ENCODE measurements at regions not wholly inside any gene's neighbourhood (a gene's known extent, or its start where the extent isn't known, plus 50 kb on each side); places are given as distances from the start of the nearest gene placed in this dataset.

DNA sequence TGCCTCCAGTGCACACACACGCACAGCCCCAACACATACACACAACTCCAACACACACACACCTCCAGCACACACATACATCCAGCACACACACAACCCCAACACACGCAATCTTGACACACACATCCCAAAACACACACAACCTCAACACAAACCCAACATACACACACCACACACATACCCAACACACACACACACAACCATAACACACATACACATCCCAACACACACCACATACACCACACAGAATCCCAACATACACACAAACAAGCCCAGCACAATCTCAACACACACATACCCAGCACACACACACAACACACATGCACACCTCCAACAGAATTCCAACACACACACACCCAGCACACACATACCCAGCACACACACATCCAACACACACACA is 301.1 kb downstream of the ABCC12 start:
- DNase-seq (ENCODE audit: low spot score), result no peak
- TF ChIP-seq, protein P1, sequence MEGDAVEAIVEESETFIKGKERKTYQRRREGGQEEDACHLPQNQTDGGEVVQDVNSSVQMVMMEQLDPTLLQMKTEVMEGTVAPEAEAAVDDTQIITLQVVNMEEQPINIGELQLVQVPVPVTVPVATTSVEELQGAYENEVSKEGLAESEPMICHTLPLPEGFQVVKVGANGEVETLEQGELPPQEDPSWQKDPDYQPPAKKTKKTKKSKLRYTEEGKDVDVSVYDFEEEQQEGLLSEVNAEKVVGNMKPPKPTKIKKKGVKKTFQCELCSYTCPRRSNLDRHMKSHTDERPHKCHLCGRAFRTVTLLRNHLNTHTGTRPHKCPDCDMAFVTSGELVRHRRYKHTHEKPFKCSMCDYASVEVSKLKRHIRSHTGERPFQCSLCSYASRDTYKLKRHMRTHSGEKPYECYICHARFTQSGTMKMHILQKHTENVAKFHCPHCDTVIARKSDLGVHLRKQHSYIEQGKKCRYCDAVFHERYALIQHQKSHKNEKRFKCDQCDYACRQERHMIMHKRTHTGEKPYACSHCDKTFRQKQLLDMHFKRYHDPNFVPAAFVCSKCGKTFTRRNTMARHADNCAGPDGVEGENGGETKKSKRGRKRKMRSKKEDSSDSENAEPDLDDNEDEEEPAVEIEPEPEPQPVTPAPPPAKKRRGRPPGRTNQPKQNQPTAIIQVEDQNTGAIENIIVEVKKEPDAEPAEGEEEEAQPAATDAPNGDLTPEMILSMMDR (IDR thresholded peaks at IDR 0.05; ENCODE audit: borderline replicate concordance, control extremely low read depth, extremely low read depth, insufficient read depth, missing control alignments), result no peak
- in situ Hi-C loops (cut with MboI; ENCODE audit: low sequenced_read_pairs, unreplicated experiment), result no loop called here

DNA sequence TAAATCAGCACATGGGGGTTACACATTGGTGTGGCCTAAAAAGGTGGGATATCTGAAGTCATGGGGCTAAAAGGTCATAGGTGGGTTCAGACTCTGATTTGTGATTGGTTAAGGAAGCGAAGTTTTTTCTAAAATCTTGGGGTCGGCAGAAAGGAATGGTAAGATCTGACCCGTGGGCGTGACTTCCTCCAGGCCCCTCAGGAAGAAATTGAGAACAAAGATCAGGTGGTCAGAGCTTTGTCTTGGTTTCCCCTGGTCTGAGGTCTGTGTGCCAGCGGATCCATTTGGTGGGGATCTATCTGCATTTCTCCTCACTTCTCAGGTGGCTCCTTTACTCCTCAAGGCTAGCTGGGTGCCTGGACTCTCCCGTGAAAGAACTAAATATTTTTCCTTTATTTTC is 302.8 kb downstream of the ABCC12 start:
- in situ Hi-C loops (cut with MboI; ENCODE audit: low sequenced_read_pairs, unreplicated experiment), result no loop called here
- TF ChIP-seq, protein P1 (IDR thresholded peaks at IDR 0.05; ENCODE audit: borderline replicate concordance, control extremely low read depth, extremely low read depth, insufficient read depth, missing control alignments), result no peak

DNA sequence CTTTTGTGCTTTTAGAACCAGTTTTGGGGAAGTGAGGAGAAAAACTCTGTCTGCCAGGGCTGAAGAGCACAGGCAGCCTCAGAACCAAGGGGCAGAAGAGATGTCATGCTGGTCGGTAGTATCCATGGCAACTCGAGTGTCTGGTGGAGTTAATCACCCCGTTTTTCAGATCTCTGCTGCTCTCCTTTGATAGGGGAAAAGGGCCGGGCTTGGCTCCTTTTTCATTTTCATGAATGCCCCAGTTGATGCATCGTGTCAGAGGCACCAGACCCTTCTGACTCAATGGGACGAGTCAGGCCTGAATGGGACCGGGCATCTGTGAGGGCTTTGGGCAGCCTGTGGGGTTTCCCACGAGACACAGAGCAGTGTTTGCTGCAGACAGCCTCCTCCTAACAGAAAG is 304.6 kb downstream of the ABCC12 start:
- DNase-seq (ENCODE audit: low spot score), result no peak
- TF ChIP-seq, protein P1 (IDR thresholded peaks at IDR 0.05; ENCODE audit: borderline replicate concordance, control extremely low read depth, extremely low read depth, insufficient read depth, missing control alignments), result no peak
- in situ Hi-C loops (cut with MboI; ENCODE audit: low sequenced_read_pairs, unreplicated experiment), result no loop called here

More for the DNA sequence above, 302.8 kb downstream of the ABCC12 start:
- no peak for DNase-seq (ENCODE audit: low spot score)

DNA sequence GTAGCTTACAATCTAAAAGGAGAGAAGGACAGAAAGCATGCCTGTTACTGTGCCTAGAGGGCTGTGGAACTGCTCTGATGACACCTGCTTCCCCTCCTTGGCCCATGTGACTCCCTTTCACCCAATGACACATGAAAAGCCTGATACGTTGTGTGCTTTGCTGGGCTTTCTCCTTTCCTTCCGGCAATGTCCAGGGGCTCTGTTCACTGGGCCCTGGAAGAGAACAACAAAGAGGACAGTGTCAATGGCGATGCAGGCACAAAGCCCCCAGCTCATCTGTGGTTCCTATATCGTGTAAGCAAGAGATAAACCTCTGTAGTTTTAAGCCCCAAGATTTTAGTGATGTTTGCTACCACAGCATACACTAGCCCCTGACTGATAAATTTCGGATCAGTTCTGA is 306.1 kb downstream of the ABCC12 start:
- DNase-seq (ENCODE audit: low spot score), result no peak
- TF ChIP-seq, protein P1 (IDR thresholded peaks at IDR 0.05; ENCODE audit: borderline replicate concordance, control extremely low read depth, extremely low read depth, insufficient read depth, missing control alignments), result no peak
- in situ Hi-C loops (cut with MboI; ENCODE audit: low sequenced_read_pairs, unreplicated experiment), result no loop called here

DNA sequence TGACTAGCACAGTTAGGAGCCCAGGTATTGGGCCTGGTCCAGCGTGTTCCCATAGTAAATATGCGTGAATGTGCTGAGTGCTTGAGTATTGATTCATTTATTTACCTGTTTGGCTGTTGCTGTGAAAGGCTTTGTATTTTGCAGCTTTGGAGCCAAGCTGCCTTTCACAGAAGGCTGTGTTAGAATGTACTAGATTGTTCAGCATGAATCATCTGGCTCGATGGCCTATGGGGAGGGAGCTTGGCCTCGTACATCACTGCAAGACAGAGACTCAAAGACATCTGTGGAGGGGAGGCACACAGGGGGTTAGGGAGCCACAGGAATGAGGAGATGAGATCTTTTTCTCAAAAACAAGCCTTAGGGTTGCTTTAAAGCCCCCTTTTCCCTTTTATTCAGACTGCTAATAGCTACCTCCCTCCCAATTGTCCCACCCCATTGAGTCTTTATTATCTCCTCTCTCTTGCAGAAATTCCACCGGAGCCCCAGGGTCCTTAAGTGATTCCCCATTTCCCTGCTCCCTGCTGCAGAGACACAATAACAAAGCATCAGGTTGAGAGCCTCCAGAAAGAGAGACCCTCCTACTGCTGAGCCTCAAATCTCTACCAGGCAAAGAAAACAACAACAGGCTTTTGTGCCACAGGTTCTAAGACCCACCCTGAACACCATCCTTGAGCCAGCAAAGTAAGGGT is 307.2 kb downstream of the ABCC12 start:
- TF ChIP-seq, protein P1 (IDR thresholded peaks at IDR 0.05; ENCODE audit: borderline replicate concordance, control extremely low read depth, extremely low read depth, insufficient read depth, missing control alignments), result no peak
- in situ Hi-C loops (cut with MboI; ENCODE audit: low sequenced_read_pairs, unreplicated experiment), result no loop called here
- DNase-seq (ENCODE audit: low spot score), result no peak

DNA sequence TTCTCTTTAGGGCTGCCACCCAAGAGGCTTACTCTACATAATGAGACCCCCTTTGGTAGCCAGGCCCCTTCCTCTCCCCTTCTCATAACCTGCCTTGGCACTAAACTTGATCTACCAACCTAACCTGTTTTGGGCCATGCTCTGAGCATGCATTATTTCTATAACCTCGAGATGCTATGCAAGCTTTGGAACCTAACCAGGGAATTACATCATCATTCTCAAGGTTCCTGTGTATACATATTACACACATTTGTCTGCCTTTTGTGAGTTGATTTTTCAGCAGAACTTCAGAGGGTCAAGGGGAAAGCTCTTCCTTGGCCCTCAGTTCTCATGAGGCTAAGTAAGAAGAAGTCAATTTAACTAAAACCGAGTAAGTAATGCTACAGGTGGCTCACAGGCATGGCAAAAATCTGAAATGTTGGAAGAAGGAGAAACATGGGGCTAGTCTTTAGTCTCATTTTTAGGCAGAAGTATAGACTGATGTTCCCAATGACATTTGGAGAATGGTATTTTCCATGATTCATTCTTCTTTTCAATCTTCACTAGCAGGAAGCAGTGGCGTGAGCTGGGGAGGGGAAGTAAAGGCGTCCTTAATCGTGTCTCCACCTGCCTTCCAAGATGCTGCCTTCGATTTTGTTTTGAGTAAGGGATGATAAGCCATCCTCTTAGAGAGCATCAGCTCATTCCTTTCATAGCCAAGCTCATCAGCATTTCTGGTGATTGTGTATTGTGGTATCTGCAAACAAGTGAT is 308.4 kb downstream of the ABCC12 start:
- TF ChIP-seq, protein P1 (IDR thresholded peaks at IDR 0.05; ENCODE audit: borderline replicate concordance, control extremely low read depth, extremely low read depth, insufficient read depth, missing control alignments), result no peak
- in situ Hi-C loops (cut with MboI; ENCODE audit: low sequenced_read_pairs, unreplicated experiment), result no loop called here
- DNase-seq (ENCODE audit: low spot score), result no peak
